ENCODE measurements at regions not wholly inside any gene's neighbourhood (a gene's known extent, or its start where the extent isn't known, plus 50 kb on each side); places are given as distances from the start of the nearest gene placed in this dataset.

- Histone ChIP-seq H3K4me1 (no peaks in the 10 kb centered on the region), H3K9me3 (peaks cover 8% of the 10 kb centered on the region; the same call in 1 of the 2 replicates), H4K20me1 (no peaks in the 10 kb centered on the region), H3K27me3 (no peaks in the 10 kb centered on the region), H3K27ac (no peak overlapping the region), H3K4me3 (no peak overlapping the region), H3K4me2 (no peak overlapping the region), H3K9ac (no peak overlapping the region), H3K36me3 (no peaks in the 10 kb centered on the region)
- no peak for TF ChIP-seq Cebpa-rat (IDR thresholded peaks at IDR 0.05)
These were observed 60.0 kb downstream of the NRN1 start for GRCh38 chr6:5946701-5947100.

- Histone ChIP-seq H3K4me1 (no peaks in the 10 kb centered on the region), H3K9ac (no peak overlapping the region), H3K27me3 (no peaks in the 10 kb centered on the region), H4K20me1 (no peaks in the 10 kb centered on the region), H3K4me3 (no peak overlapping the region), H3K9me3 (peaks cover 8% of the 10 kb centered on the region; the same call in 1 of the 2 replicates), H3K27ac (no peak overlapping the region), H3K36me3 (no peaks in the 10 kb centered on the region), H3K4me2 (no peak overlapping the region)
- no peak for TF ChIP-seq Cebpa-rat (IDR thresholded peaks at IDR 0.05)
These were observed 60.5 kb downstream of the NRN1 start for GRCh38 chr6:5946181-5946580.

- Histone ChIP-seq H3K27me3 (no peaks in the 10 kb centered on the region), H3K36me3 (no peaks in the 10 kb centered on the region), H3K4me2 (no peak overlapping the region), H3K9me3 (peaks cover 8% of the 10 kb centered on the region; the same call in 1 of the 2 replicates), H3K27ac (no peak overlapping the region), H3K9ac (no peak overlapping the region), H3K4me3 (no peak overlapping the region), H3K4me1 (no peaks in the 10 kb centered on the region), H4K20me1 (no peaks in the 10 kb centered on the region)
- no peak for TF ChIP-seq Cebpa-rat (IDR thresholded peaks at IDR 0.05)
These were observed 63.1 kb downstream of the NRN1 start for GRCh38 chr6:5943591-5943990.

GRCh38 chr6:5942591-5942990, 64.1 kb downstream of the NRN1 start:
- no peaks in the 10 kb centered on the region for H4K20me1 ChIP-seq
- peaks cover 8% of the 10 kb centered on the region; the same call in 1 of the 2 replicates for H3K9me3 ChIP-seq
- H3K4me1 ChIP-seq, result no peaks in the 10 kb centered on the region
- H3K36me3 ChIP-seq, result no peaks in the 10 kb centered on the region
- no peak overlapping the region for H3K27ac ChIP-seq
- H3K9ac ChIP-seq, result no peak overlapping the region
- no peak overlapping the region for H3K4me3 ChIP-seq
- H3K27me3 ChIP-seq, result no peaks in the 10 kb centered on the region
- TF ChIP-seq Cebpa-rat (IDR thresholded peaks at IDR 0.05), result no peak
- no peak overlapping the region for H3K4me2 ChIP-seq

GRCh38 chr6:5941188-5941587, 65.5 kb downstream of the NRN1 start:
- H3K4me2 ChIP-seq, result no peak overlapping the region
- H3K4me1 ChIP-seq, result no peaks in the 10 kb centered on the region
- H4K20me1 ChIP-seq, result no peaks in the 10 kb centered on the region
- H3K4me3 ChIP-seq, result no peak overlapping the region
- no peaks in the 10 kb centered on the region for H3K36me3 ChIP-seq
- no peak overlapping the region for H3K9ac ChIP-seq
- TF ChIP-seq Cebpa-rat (IDR thresholded peaks at IDR 0.05), result no peak
- no peak overlapping the region for H3K27ac ChIP-seq
- H3K9me3 ChIP-seq, result peaks cover 8% of the 10 kb centered on the region; the same call in 1 of the 2 replicates
- no peaks in the 10 kb centered on the region for H3K27me3 ChIP-seq

GRCh38 chr6:5938934-5939333, 67.8 kb downstream of the NRN1 start:
- no peak overlapping the region for H3K4me2 ChIP-seq
- no peaks in the 10 kb centered on the region for H3K4me1 ChIP-seq
- no peak for TF ChIP-seq Cebpa-rat (IDR thresholded peaks at IDR 0.05)
- no peak overlapping the region for H3K27ac ChIP-seq
- no peaks in the 10 kb centered on the region for H3K27me3 ChIP-seq
- no peak overlapping the region for H3K4me3 ChIP-seq
- no peaks in the 10 kb centered on the region for H4K20me1 ChIP-seq
- H3K36me3 ChIP-seq, result no peaks in the 10 kb centered on the region
- no peak overlapping the region for H3K9ac ChIP-seq
- H3K9me3 ChIP-seq, result peaks cover 8% of the 10 kb centered on the region; the same call in 1 of the 2 replicates

- Histone ChIP-seq H4K20me1 (no peaks in the 10 kb centered on the region), H3K4me2 (no peak overlapping the region), H3K4me1 (no peaks in the 10 kb centered on the region), H3K27ac (no peak overlapping the region), H3K4me3 (no peak overlapping the region), H3K9ac (no peak overlapping the region), H3K36me3 (no peaks in the 10 kb centered on the region), H3K27me3 (no peaks in the 10 kb centered on the region), H3K9me3 (peaks cover under 1% of the 10 kb centered on the region; the same call in 1 of the 2 replicates)
- no peak for TF ChIP-seq Cebpa-rat (IDR thresholded peaks at IDR 0.05)
These were observed 68.6 kb downstream of the NRN1 start for GRCh38 chr6:5937936-5938706.

- no peak for TF ChIP-seq Cebpa-rat (IDR thresholded peaks at IDR 0.05)
- Histone ChIP-seq H3K27me3 (no peaks in the 10 kb centered on the region), H3K4me2 (no peak overlapping the region), H3K4me3 (no peak overlapping the region), H4K20me1 (no peaks in the 10 kb centered on the region), H3K4me1 (no peaks in the 10 kb centered on the region), H3K27ac (no peak overlapping the region), H3K9me3 (no peaks in the 10 kb centered on the region), H3K36me3 (no peaks in the 10 kb centered on the region), H3K9ac (no peak overlapping the region)
These were observed 69.4 kb downstream of the NRN1 start for GRCh38 chr6:5937169-5937909.

GRCh38 chr6:5936631-5937030, 70.1 kb downstream of the NRN1 start:
- H3K9me3 ChIP-seq, result no peaks in the 10 kb centered on the region
- H3K4me1 ChIP-seq, result no peaks in the 10 kb centered on the region
- no peaks in the 10 kb centered on the region for H3K27me3 ChIP-seq
- no peak for TF ChIP-seq Cebpa-rat (IDR thresholded peaks at IDR 0.05)
- no peak overlapping the region for H3K4me3 ChIP-seq
- H3K4me2 ChIP-seq, result no peak overlapping the region
- no peaks in the 10 kb centered on the region for H3K36me3 ChIP-seq
- H3K27ac ChIP-seq, result no peak overlapping the region
- no peak overlapping the region for H3K9ac ChIP-seq
- H4K20me1 ChIP-seq, result no peaks in the 10 kb centered on the region

- Histone ChIP-seq H3K4me3 (no peak overlapping the region), H3K4me1 (no peaks in the 10 kb centered on the region), H3K9ac (no peak overlapping the region), H4K20me1 (no peaks in the 10 kb centered on the region), H3K27ac (no peak overlapping the region), H3K4me2 (no peak overlapping the region), H3K27me3 (no peaks in the 10 kb centered on the region), H3K36me3 (no peaks in the 10 kb centered on the region), H3K9me3 (no peaks in the 10 kb centered on the region)
- TF ChIP-seq Cebpa-rat (IDR thresholded peaks at IDR 0.05), result no peak
These were observed 70.6 kb downstream of the NRN1 start for GRCh38 chr6:5936140-5936539.
